IMR-90 (cell line): ENCODE measurements at regions not wholly inside any gene's neighbourhood (a gene's known extent, or its start where the extent isn't known, plus 50 kb on each side); places are given as distances from the start of the nearest gene placed in this dataset.
"Not testable (repeated sequence)": the region's sequence is repeated elsewhere in the genome, so short reads cannot be mapped to it uniquely, and the experiment has no call there.

ENCODE experiments used
- ATAC-seq: fragments of 200-7000 bp; cut with Tn5 transposase; 2 replicates; pipeline ENCODE4 v1.9.1; 2020; ENCODE audit warnings: low read depth, mild to moderate bottlenecking, moderate library complexity
- BruUV-seq: library from RNA; stranded (reverse); fragments of 400-500 nt; replicated peaks from 2 replicates; lab custom pipeline; 2021; lab: Mats Ljungman, UMichigan
- CTCF ChIA-PET: fragments of 300-600 bp; formaldehyde crosslinking; extraction: SDS; loops from one replicate; lab custom pipeline; 2021; ENCODE audit warnings: antibody characterized with exemption; lab: Yijun Ruan, JAX
- POLR2A ChIA-PET: fragments of 300-600 bp; sonication (Branson Sonifier 250); formaldehyde crosslinking; loops from one replicate; lab custom pipeline; 2022; ENCODE audit warnings: antibody characterized with exemption; ENCODE audit not compliant: unreplicated experiment; lab: Charles Lee
- DNase-seq: peaks from one replicate; pipeline ENCODE4 v3.0.0; 2013
- H2AFZ ChIP-seq: replicated peaks from 2 replicates; pipeline ENCODE3; 2013; ENCODE audit warnings: low read length, mild to moderate bottlenecking; ENCODE audit not compliant: poor library complexity
- H2AK5ac ChIP-seq: 2 replicates; pipeline ENCODE4 v1.6.1; 2013; ENCODE audit warnings: low read depth, low read length, inconsistent platforms
- H2AK9ac ChIP-seq: replicated peaks from 2 replicates; pipeline ENCODE3; 2013; ENCODE audit warnings: mild to moderate bottlenecking, low read depth, low read length, moderate library complexity; ENCODE audit not compliant: poor library complexity
- H2BK120ac ChIP-seq: 2 replicates; pipeline ENCODE4 v1.6.1; 2013; ENCODE audit warnings: low read depth, low read length, inconsistent platforms
- H2BK15ac ChIP-seq: 3 replicates; pipeline ENCODE4 v1.6.1; 2013; ENCODE audit warnings: low read depth, low read length, inconsistent platforms
- H2BK20ac ChIP-seq: 2 replicates; pipeline ENCODE4 v1.6.1; 2013; ENCODE audit warnings: low read depth, mild to moderate bottlenecking, inconsistent platforms, low read length, moderate library complexity
- H2BK5ac ChIP-seq: 2 replicates; pipeline ENCODE4 v1.6.1; 2013; ENCODE audit warnings: mild to moderate bottlenecking, low read depth, low read length, inconsistent platforms; ENCODE audit not compliant: poor library complexity, severe bottlenecking
- H3K14ac ChIP-seq: replicated peaks from 2 replicates; pipeline ENCODE4 v1.6.1; 2013; ENCODE audit warnings: low read depth, low read length, inconsistent platforms
- H3K18ac ChIP-seq: 2 replicates; pipeline ENCODE4 v1.6.1; 2013; ENCODE audit warnings: low read depth, low read length, control low read depth
- H3K23ac ChIP-seq: 2 replicates; pipeline ENCODE4 v1.6.1; 2013; ENCODE audit warnings: low read depth, low read length, inconsistent platforms
- H3K27ac ChIP-seq: 2 replicates; pipeline ENCODE4 v1.5.1; 2013; ENCODE audit warnings: mild to moderate bottlenecking, control low read depth, low read length; ENCODE audit not compliant: insufficient read depth
- H3K27me3 ChIP-seq: 2 replicates; pipeline ENCODE4 v1.6.1; 2013; ENCODE audit warnings: low read length; ENCODE audit not compliant: control insufficient read depth, insufficient read depth
- H3K36me3 ChIP-seq: 2 replicates; pipeline ENCODE4 v1.6.1; 2013; ENCODE audit warnings: low read length, mixed read lengths; ENCODE audit not compliant: control insufficient read depth, insufficient read depth
- H3K4ac ChIP-seq: 2 replicates; pipeline ENCODE4 v1.6.1; 2013; ENCODE audit warnings: low read depth, low read length, inconsistent platforms
- H3K4me1 ChIP-seq: 2 replicates; pipeline ENCODE4 v1.6.1; 2013; ENCODE audit warnings: low read length, mixed read lengths; ENCODE audit not compliant: control insufficient read depth, insufficient read depth
- H3K4me2 ChIP-seq: 2 replicates; pipeline ENCODE4 v1.6.1; 2013; ENCODE audit warnings: low read depth, mild to moderate bottlenecking, control low read depth, low read length, moderate library complexity
- H3K4me3 ChIP-seq: 2 replicates; pipeline ENCODE4 v1.5.1; 2013; ENCODE audit warnings: low read depth, mild to moderate bottlenecking, control low read depth, low read length, moderate library complexity; ENCODE audit not compliant: insufficient read depth
- H3K56ac ChIP-seq: 2 replicates; pipeline ENCODE4 v1.6.1; 2013; ENCODE audit warnings: low read length, inconsistent platforms; ENCODE audit not compliant: insufficient read depth; ENCODE audit errors: extremely low read depth
- H3K79me1 ChIP-seq, 2 experiments: 2 replicates each; pipeline ENCODE4 v1.6.1; 2013; ENCODE audit warnings: low read length in 2 of 2, inconsistent platforms in 1 of 2, low read depth in 1 of 2
- H3K9ac ChIP-seq: 2 replicates; pipeline ENCODE4 v1.6.1; 2013; ENCODE audit warnings: low read depth, low read length, control low read depth
- H3K9me1 ChIP-seq: 2 replicates; pipeline ENCODE4 v1.6.1; 2013; ENCODE audit warnings: low read length, inconsistent platforms; ENCODE audit not compliant: insufficient read depth
- H3K9me3 ChIP-seq: 2 replicates; pipeline ENCODE4 v1.6.1; 2013; ENCODE audit warnings: low read length; ENCODE audit not compliant: control insufficient read depth, insufficient read depth
- H4K20me1 ChIP-seq: 2 replicates; pipeline ENCODE4 v1.6.1; 2013; ENCODE audit warnings: low read length, inconsistent platforms; ENCODE audit not compliant: insufficient read depth
- H4K5ac ChIP-seq: 2 replicates; pipeline ENCODE4 v1.6.1; 2013; ENCODE audit warnings: mild to moderate bottlenecking, low read depth, low read length, control low read depth
- H4K8ac ChIP-seq, 2 experiments: 2 replicates each; pipeline ENCODE4 v1.6.1; 2013; ENCODE audit warnings: low read depth in 2 of 2, low read length in 2 of 2, control low read depth in 1 of 2, inconsistent platforms in 1 of 2
- H4K91ac ChIP-seq: 2 replicates; pipeline ENCODE4 v1.6.1; 2013; ENCODE audit warnings: low read depth, low read length, inconsistent platforms; ENCODE audit not compliant: insufficient read depth
- CHD1 ChIP-seq: IDR thresholded peaks from 2 replicates; pipeline ENCODE4 v1.6.1; 2012; ENCODE audit warnings: low read depth, low read length, improper control_type of control experiment
- MAFK ChIP-seq: IDR thresholded peaks from 2 replicates; pipeline ENCODE4 v1.6.1; 2012; ENCODE audit warnings: low read depth, low read length, improper control_type of control experiment
- POLR2A ChIP-seq: IDR thresholded peaks from 2 replicates; pipeline ENCODE4 v1.6.1; 2012; ENCODE audit warnings: mild to moderate bottlenecking, low read depth, low read length
- WGBS, 2 experiments: methylation state at CpG; one replicate each; pipeline versions ENCODE4 v1.1.5 to v1.1.7; 2013; ENCODE audit warnings: missing lambda C conversion rate in 2 of 2; ENCODE audit not compliant: insufficient read length in 1 of 2; ENCODE audit errors: extremely low coverage in 2 of 2; 5-methylcytosine and 5-hydroxymethylcytosine counted together
- dilution Hi-C: fragments of 300-500 bp; cut with HindIII; formaldehyde crosslinking; loops from one replicate; pipeline ENCODE4 v1.14.3; 2018; ENCODE audit warnings: low sequenced_read_pairs; ENCODE audit not compliant: unreplicated experiment
- in situ Hi-C: fragments of 300-500 bp; cut with MboI; formaldehyde crosslinking; loops from 3 replicates; pipeline ENCODE4 v1.14.3; 2019; ENCODE audit warnings: low sequenced_read_pairs, inconsistent platforms, mixed read lengths
- intact Hi-C: fragments of 100-400 bp; cut with micrococcal nuclease; formaldehyde crosslinking; loops from 2 replicates; pipeline ENCODE4 v1.10.0; 2022
- TF ChIP-seq, protein P1 (sequence below): conservative IDR thresholded peaks from 2 replicates; pipeline ENCODE4 v1.5.1; 2012; ENCODE audit warnings: mild to moderate bottlenecking, low read depth, low read length, improper control_type of control experiment

DNA sequence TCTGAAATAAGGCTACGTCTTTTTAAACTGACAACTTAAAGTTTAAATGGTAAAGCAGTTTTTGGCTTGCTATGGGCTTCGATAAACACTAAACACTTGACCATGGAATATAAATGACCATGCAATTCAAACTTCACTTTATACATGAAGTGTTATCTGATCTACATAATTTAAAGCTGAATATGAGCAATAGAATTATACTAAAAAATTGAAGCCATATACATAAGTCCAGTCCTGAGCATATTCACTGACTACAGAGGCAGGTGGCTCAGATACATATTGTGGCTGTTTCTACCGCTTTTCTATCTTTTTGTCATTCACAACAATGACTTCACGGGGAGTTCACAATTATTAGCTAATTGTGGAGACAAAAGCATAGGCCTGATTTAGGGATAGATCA lies 149.6 kb upstream of the DDIT4L start:
- H4K91ac ChIP-seq, result no peak overlapping the region

DNA sequence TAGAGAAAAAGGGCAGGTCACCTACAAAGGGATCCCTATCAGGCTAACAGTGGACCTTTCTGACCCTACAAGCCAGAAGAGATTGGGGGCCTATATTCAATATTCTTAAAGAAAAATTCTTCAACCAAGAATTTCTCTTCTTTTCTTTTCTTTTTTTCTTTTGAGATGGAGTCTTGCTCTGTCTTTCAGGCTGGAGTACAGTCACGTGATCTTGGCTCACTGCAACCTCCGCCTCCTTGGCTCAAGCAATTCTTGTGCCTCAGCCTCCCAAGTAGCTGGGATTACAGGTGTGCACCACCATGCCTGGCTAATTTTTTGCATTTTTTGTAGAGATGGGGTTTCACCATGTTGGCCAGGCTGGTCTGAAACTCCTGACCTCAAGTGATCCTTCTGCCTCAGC lies 143.2 kb upstream of the DDIT4L start:
- H4K91ac ChIP-seq, dilution Hi-C loops, H3K4me3 ChIP-seq, H2AFZ ChIP-seq, H2BK5ac ChIP-seq, H3K9ac ChIP-seq, H4K20me1 ChIP-seq, H3K56ac ChIP-seq, H2BK20ac ChIP-seq, H3K27me3 ChIP-seq, ATAC-seq, H3K14ac ChIP-seq, H2AK5ac ChIP-seq, H2BK120ac ChIP-seq, H2AK9ac ChIP-seq, POLR2A ChIA-PET, H4K8ac ChIP-seq, H3K36me3 ChIP-seq, H3K4ac ChIP-seq, H3K9me1 ChIP-seq, H4K5ac ChIP-seq, H3K4me1 ChIP-seq, BruUV-seq, DNase-seq, H3K27ac ChIP-seq, H3K23ac ChIP-seq, H3K4me2 ChIP-seq, H3K18ac ChIP-seq, in situ Hi-C loops, intact Hi-C loops, H3K79me1 ChIP-seq, CTCF ChIA-PET, H3K9me3 ChIP-seq, H2BK15ac ChIP-seq: not testable (repeated sequence)
- WGBS, 2 experiments, result no CpG with 5 or more reads among the region's 2 CpGs

More for the DNA sequence above, 149.6 kb upstream of the DDIT4L start:
- Histone ChIP-seq H3K79me1 (no peaks in the 10 kb centered on the region), H3K56ac (no peak overlapping the region), H4K20me1 (no peaks in the 10 kb centered on the region), H3K4ac (no peak overlapping the region; the same call in 1 of the 2 replicates), H3K9ac (no peak overlapping the region), H2AK5ac (no peak overlapping the region), H4K5ac (no peak overlapping the region), H3K9me1 (no peaks in the 10 kb centered on the region; the same call in 1 of the 2 replicates), H3K4me2 (no peak overlapping the region), H3K4me3 (no peak overlapping the region), H3K27me3 (no peaks in the 10 kb centered on the region), H2AFZ (no peak overlapping the region), H2AK9ac (no peak overlapping the region), H3K4me1 (peaks cover 3% of the 10 kb centered on the region), H3K27ac (no peak overlapping the region), H2BK120ac (no peak overlapping the region), H2BK15ac (0 out of 3 replicates have a peak overlapping the region, but pooled peaks have one; percentile 39), H2BK5ac (no peak overlapping the region), H3K9me3 (no peaks in the 10 kb centered on the region), H4K8ac (peak overlapping the region in 1 of 2 experiments; percentile 32; a peak in 1 of 4 replicates), H3K14ac (no peak overlapping the region), H3K36me3 (no peaks in the 10 kb centered on the region), H3K23ac (no peak overlapping the region), H2BK20ac (no peak overlapping the region), H3K18ac (no peak overlapping the region)
- ChIA-PET CTCF (interaction anchor here (1.1 kb wide), 1 partner anchor 16 kb away, joined by 3 read pairs; no protein-coding TSS in a partner anchor), POLR2A (no interaction called here)
- ATAC-seq (no peak), DNase-seq (no peak)
- in situ Hi-C loops, result no loop called here
- no CpG with 5 or more reads among the region's 4 CpGs for WGBS, 2 experiments
- no TSS peak for BruUV-seq
- intact Hi-C loops, result no loop called here
- TF ChIP-seq MAFK, result no peak
- TF ChIP-seq CHD1, result no peak
- TF ChIP-seq POLR2A, result no peak
- TF ChIP-seq, protein P1, sequence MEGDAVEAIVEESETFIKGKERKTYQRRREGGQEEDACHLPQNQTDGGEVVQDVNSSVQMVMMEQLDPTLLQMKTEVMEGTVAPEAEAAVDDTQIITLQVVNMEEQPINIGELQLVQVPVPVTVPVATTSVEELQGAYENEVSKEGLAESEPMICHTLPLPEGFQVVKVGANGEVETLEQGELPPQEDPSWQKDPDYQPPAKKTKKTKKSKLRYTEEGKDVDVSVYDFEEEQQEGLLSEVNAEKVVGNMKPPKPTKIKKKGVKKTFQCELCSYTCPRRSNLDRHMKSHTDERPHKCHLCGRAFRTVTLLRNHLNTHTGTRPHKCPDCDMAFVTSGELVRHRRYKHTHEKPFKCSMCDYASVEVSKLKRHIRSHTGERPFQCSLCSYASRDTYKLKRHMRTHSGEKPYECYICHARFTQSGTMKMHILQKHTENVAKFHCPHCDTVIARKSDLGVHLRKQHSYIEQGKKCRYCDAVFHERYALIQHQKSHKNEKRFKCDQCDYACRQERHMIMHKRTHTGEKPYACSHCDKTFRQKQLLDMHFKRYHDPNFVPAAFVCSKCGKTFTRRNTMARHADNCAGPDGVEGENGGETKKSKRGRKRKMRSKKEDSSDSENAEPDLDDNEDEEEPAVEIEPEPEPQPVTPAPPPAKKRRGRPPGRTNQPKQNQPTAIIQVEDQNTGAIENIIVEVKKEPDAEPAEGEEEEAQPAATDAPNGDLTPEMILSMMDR, result no peak
- dilution Hi-C loops, result no loop called here
